ENCODE measurements at regions not wholly inside any gene's neighbourhood (a gene's known extent, or its start where the extent isn't known, plus 50 kb on each side); places are given as distances from the start of the nearest gene placed in this dataset.

DNA sequence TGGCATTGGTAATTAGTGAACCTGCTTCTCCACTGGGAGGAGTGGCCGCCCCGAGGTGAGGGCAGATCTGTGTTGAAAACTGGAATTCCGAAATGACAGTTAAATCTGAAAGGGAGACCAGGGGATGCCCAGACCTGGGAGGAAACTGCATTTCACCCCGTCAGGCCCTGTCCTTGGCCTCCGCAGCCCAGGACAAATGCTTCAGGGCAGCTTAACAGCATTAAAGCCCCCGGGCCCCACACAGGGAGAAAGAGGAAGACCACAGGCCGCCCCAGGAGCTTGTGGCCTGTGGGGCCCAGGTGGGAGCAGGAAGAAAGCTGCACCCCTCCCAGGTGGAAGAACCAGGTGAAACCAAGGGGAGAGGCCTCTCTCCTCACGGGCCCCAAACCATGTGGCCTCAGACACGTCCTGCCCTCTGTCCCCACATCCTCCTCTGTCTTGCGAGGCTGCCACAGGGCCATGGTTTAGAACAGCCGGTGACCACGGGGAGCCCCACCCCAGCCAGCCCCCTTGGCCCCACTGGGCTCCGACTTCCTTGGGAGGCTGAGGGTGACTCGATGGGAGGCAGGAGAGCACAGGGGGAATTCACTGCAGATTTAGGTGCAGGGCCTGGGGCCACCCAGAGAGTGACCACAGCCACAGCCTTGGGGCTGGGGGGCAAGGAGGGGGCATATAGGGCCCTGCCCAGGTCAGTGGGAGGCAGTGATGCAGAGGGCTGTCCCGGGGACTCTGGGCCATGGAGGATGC lies 265.4 kb downstream of the ADGRD1 start:
- TF ChIP-seq, protein P1, sequence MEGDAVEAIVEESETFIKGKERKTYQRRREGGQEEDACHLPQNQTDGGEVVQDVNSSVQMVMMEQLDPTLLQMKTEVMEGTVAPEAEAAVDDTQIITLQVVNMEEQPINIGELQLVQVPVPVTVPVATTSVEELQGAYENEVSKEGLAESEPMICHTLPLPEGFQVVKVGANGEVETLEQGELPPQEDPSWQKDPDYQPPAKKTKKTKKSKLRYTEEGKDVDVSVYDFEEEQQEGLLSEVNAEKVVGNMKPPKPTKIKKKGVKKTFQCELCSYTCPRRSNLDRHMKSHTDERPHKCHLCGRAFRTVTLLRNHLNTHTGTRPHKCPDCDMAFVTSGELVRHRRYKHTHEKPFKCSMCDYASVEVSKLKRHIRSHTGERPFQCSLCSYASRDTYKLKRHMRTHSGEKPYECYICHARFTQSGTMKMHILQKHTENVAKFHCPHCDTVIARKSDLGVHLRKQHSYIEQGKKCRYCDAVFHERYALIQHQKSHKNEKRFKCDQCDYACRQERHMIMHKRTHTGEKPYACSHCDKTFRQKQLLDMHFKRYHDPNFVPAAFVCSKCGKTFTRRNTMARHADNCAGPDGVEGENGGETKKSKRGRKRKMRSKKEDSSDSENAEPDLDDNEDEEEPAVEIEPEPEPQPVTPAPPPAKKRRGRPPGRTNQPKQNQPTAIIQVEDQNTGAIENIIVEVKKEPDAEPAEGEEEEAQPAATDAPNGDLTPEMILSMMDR (IDR thresholded peaks at IDR 0.05; ENCODE audit: low read length) = no peak
- TF ChIP-seq EZH2 (IDR thresholded peaks at IDR 0.05; ENCODE audit: borderline replicate concordance, low read length) = no peak

Data from OCI-LY1 (cell line).